K562 (cell line): ENCODE measurements at regions not wholly inside any gene's neighbourhood (a gene's known extent, or its start where the extent isn't known, plus 50 kb on each side); places are given as distances from the start of the nearest gene placed in this dataset.

Source experiments
- HNRNPH1 ChIP-seq: fragments of 200-400 bp; formaldehyde crosslinking; optimal IDR thresholded peaks from 2 replicates; pipeline ENCODE3; 2017; ENCODE audit warnings: low read depth, mild to moderate bottlenecking, low read length, moderate library complexity
- IRF9 ChIP-seq: fragments of 450-650 bp; IDR thresholded peaks from 2 replicates; pipeline ENCODE4 v1.6.1; 2016; ENCODE audit warnings: missing biosample characterization, missing genetic modification characterization
- JUND ChIP-seq, 2 experiments: IDR thresholded peaks; 2 replicates in 1 of 2; 3 replicates in 1 of 2; pipeline ENCODE4 v1.6.1; 2011; ENCODE audit warnings: borderline replicate concordance in 2 of 2, low read depth in 2 of 2, low read length in 2 of 2, improper control_type of control experiment in 1 of 2, missing biosample characterization in 1 of 2, missing genetic modification characterization in 1 of 2, missing genetic modification reagents in 1 of 2
- KLF16 ChIP-seq: IDR thresholded peaks from 2 replicates; pipeline ENCODE4 v1.6.1; 2016; ENCODE audit warnings: antibody characterized with exemption
- NFIX ChIP-seq: fragments of 250-450 bp; sonication (Bioruptor Pico); IDR thresholded peaks from 2 replicates; pipeline ENCODE4 v1.4.0; 2020; ENCODE audit warnings: low read depth, mild to moderate bottlenecking, moderate library complexity
- PTTG1 ChIP-seq: fragments of 450-650 bp; IDR thresholded peaks from 2 replicates; pipeline ENCODE4 v1.6.1; 2016; ENCODE audit warnings: low read depth, mild to moderate bottlenecking, missing genetic modification characterization, missing compliant biosample characterization
- SUPT5H ChIP-seq: fragments of 450-650 bp; IDR thresholded peaks from 2 replicates; pipeline ENCODE4 v1.6.1; 2016
- TBL1XR1 ChIP-seq, 2 experiments: IDR thresholded peaks; 2 replicates each; pipeline ENCODE4 v1.6.1; 2012; ENCODE audit warnings: improper control_type of control experiment in 2 of 2, low read length in 2 of 2, mild to moderate bottlenecking in 1 of 2
- TCF15 ChIP-seq: fragments of 250-450 bp; sonication (Bioruptor Pico); IDR thresholded peaks from 2 replicates; pipeline ENCODE4 v1.8.0; 2022; ENCODE audit warnings: moderate library complexity, mild to moderate bottlenecking, inconsistent platforms
- TSC22D4 ChIP-seq: fragments of 450-650 bp; IDR thresholded peaks from 2 replicates; pipeline ENCODE4 v1.6.1; 2016; ENCODE audit warnings: missing genetic modification characterization, missing biosample characterization, control low read depth
- XRCC4 ChIP-seq: IDR thresholded peaks from one replicate; pipeline ENCODE4 v1.6.1; 2011; ENCODE audit not compliant: insufficient read depth, insufficient read length; ENCODE audit errors: extremely low read depth
- ZNF655 ChIP-seq: fragments of 250-450 bp; sonication (Bioruptor Pico); IDR thresholded peaks from 2 replicates; pipeline ENCODE4 v1.5.0; 2021
- TF ChIP-seq, protein P1 (sequence below): fragments of 250-450 bp; sonication (Bioruptor Pico); IDR thresholded peaks from 2 replicates; pipeline ENCODE4 v1.4.0; 2020; ENCODE audit warnings: mild to moderate bottlenecking, moderate library complexity
- TF ChIP-seq, protein P2 (sequence below): sonication (generic); formaldehyde crosslinking; IDR thresholded peaks from 2 replicates; pipeline ENCODE4 v1.8.1; 2023; ENCODE audit warnings: mild to moderate bottlenecking, missing genetic modification reagents
- TF ChIP-seq, protein P3 (sequence below): fragments of 250-450 bp; sonication (Bioruptor Pico); IDR thresholded peaks from 2 replicates; pipeline ENCODE4 v1.8.0; 2021; ENCODE audit warnings: moderate library complexity, mild to moderate bottlenecking, inconsistent platforms

GRCh38 chr3:193928354-193929209 lies 207.4 kb upstream of the HES1 start (continued):
- TF ChIP-seq, protein P1, sequence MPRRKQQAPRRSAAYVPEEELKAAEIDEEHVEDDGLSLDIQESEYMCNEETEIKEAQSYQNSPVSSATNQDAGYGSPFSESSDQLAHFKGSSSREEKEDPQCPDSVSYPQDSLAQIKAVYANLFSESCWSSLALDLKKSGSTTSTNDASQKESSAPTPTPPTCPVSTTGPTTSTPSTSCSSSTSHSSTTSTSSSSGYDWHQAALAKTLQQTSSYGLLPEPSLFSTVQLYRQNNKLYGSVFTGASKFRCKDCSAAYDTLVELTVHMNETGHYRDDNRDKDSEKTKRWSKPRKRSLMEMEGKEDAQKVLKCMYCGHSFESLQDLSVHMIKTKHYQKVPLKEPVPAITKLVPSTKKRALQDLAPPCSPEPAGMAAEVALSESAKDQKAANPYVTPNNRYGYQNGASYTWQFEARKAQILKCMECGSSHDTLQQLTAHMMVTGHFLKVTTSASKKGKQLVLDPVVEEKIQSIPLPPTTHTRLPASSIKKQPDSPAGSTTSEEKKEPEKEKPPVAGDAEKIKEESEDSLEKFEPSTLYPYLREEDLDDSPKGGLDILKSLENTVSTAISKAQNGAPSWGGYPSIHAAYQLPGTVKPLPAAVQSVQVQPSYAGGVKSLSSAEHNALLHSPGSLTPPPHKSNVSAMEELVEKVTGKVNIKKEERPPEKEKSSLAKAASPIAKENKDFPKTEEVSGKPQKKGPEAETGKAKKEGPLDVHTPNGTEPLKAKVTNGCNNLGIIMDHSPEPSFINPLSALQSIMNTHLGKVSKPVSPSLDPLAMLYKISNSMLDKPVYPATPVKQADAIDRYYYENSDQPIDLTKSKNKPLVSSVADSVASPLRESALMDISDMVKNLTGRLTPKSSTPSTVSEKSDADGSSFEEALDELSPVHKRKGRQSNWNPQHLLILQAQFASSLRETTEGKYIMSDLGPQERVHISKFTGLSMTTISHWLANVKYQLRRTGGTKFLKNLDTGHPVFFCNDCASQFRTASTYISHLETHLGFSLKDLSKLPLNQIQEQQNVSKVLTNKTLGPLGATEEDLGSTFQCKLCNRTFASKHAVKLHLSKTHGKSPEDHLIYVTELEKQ (CRISPR knock-in tag), result no peak
- TF ChIP-seq NFIX (CRISPR knock-in tag) (no peak), ZNF655 (CRISPR knock-in tag) (no peak), KLF16 (peak; percentile 69; the same call in 1 of the 2 replicates), SUPT5H (no peak), IRF9 (no peak), TBL1XR1 (IDR thresholded peaks at IDR 0.05; ENCODE audit: low read length in 2 of 2) (peak in 1 of 2 experiments; percentile 79; a peak in 2 of 4 replicates), JUND (IDR thresholded peaks at IDR 0.05; ENCODE audit: borderline replicate concordance, low read depth, low read length) (peak; percentile 86), JUND (tag; IDR thresholded peaks at IDR 0.05; ENCODE audit: borderline replicate concordance, low read depth, low read length) (peak; percentile 73), TCF15 (CRISPR knock-in tag) (no peak), TSC22D4 (no peak), XRCC4 (no peak), PTTG1 (tag) (no peak), HNRNPH1 (no peak)
- TF ChIP-seq, protein P2, sequence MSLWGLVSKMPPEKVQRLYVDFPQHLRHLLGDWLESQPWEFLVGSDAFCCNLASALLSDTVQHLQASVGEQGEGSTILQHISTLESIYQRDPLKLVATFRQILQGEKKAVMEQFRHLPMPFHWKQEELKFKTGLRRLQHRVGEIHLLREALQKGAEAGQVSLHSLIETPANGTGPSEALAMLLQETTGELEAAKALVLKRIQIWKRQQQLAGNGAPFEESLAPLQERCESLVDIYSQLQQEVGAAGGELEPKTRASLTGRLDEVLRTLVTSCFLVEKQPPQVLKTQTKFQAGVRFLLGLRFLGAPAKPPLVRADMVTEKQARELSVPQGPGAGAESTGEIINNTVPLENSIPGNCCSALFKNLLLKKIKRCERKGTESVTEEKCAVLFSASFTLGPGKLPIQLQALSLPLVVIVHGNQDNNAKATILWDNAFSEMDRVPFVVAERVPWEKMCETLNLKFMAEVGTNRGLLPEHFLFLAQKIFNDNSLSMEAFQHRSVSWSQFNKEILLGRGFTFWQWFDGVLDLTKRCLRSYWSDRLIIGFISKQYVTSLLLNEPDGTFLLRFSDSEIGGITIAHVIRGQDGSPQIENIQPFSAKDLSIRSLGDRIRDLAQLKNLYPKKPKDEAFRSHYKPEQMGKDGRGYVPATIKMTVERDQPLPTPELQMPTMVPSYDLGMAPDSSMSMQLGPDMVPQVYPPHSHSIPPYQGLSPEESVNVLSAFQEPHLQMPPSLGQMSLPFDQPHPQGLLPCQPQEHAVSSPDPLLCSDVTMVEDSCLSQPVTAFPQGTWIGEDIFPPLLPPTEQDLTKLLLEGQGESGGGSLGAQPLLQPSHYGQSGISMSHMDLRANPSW (CRISPR knock-in tag), result no peak
- TF ChIP-seq, protein P3, sequence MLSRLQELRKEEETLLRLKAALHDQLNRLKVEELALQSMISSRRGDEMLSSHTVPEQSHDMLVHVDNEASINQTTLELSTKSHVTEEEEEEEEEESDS (CRISPR knock-in tag), result no peak
